ENCODE measurements at regions not wholly inside any gene's neighbourhood (a gene's known extent, or its start where the extent isn't known, plus 50 kb on each side); places are given as distances from the start of the nearest gene placed in this dataset.

GRCh38 chr6:109237077-109237985, 142.0 kb downstream of the CEP57L1 start (continued):
- no peak for TF ChIP-seq NR4A1 (CRISPR knock-in tag; IDR thresholded peaks at IDR 0.05)
- TF ChIP-seq NR4A1 (tag; IDR thresholded peaks at IDR 0.05) = no peak
- no peak for TF ChIP-seq FOXK1 (CRISPR knock-in tag; IDR thresholded peaks at IDR 0.05; ENCODE audit: borderline replicate concordance)
- no peak for TF ChIP-seq SMARCB1 (IDR thresholded peaks at IDR 0.05; ENCODE audit: insufficient read length, low read depth)
- no peak for TF ChIP-seq ZNF57 (CRISPR knock-in tag; IDR thresholded peaks at IDR 0.05)
- no peak for TF ChIP-seq WHSC1 (IDR thresholded peaks at IDR 0.05; ENCODE audit: low read length)
- TF ChIP-seq CBX1 (IDR thresholded peaks at IDR 0.05; ENCODE audit: low read depth) = no peak
- no peak for TF ChIP-seq GABPB2 (CRISPR knock-in tag; conservative IDR thresholded peaks at IDR 0.05)
- TF ChIP-seq ATF4 (CRISPR knock-in tag; IDR thresholded peaks at IDR 0.05) = no peak
- no peak for TF ChIP-seq TAF15 (IDR thresholded peaks at IDR 0.05; ENCODE audit: low read depth, low read length)
- TF ChIP-seq ELF1 (tag; IDR thresholded peaks at IDR 0.05) = peak; percentile 43
- TF ChIP-seq ZBTB1 (CRISPR knock-in tag; IDR thresholded peaks at IDR 0.05; ENCODE audit: borderline replicate concordance, low read depth) = no peak
- no peak for TF ChIP-seq RFX7 (CRISPR knock-in tag; IDR thresholded peaks at IDR 0.05)
- no peak for TF ChIP-seq CHAMP1 (IDR thresholded peaks at IDR 0.05)
- TF ChIP-seq HNRNPL (IDR thresholded peaks at IDR 0.05; ENCODE audit: low read depth, low read length) = no peak
- TF ChIP-seq ZNF445 (CRISPR knock-in tag; IDR thresholded peaks at IDR 0.05; ENCODE audit: low read depth) = no peak
- TF ChIP-seq BRF2 (IDR thresholded peaks at IDR 0.05; ENCODE audit: borderline replicate concordance, insufficient read depth, insufficient read length) = no peak
- TF ChIP-seq NFXL1 (CRISPR knock-in tag; IDR thresholded peaks at IDR 0.05) = no peak
- no peak for TF ChIP-seq ZNF551 (CRISPR knock-in tag; IDR thresholded peaks at IDR 0.05)
- no peak; the same call in 1 of the 2 replicates for TF ChIP-seq TARDBP (IDR thresholded peaks at IDR 0.05)
- TF ChIP-seq FOXP1 (CRISPR knock-in tag; IDR thresholded peaks at IDR 0.05) = no peak
- peak in 1 of 3 experiments; percentile 52 for TF ChIP-seq YY1 (IDR thresholded peaks at IDR 0.05; ENCODE audit: borderline replicate concordance in 1 of 3, control insufficient read depth in 1 of 3, extremely low read depth in 1 of 3, insufficient read depth in 3 of 3, insufficient read length in 1 of 3, insufficient replicate concordance in 2 of 3, low read depth in 1 of 3, low read length in 2 of 3)
- no peak for TF ChIP-seq SRSF1 (IDR thresholded peaks at IDR 0.05; ENCODE audit: low read depth, low read length)

Data from K562 (cell line).